HG03139 (cell line): ENCODE measurements at regions not wholly inside any gene's neighbourhood (a gene's known extent, or its start where the extent isn't known, plus 50 kb on each side); places are given as distances from the start of the nearest gene placed in this dataset.
A peak's percentile ranks its signal among the peaks of the same experiment; 100 is the strongest.

Source experiments
- ATAC-seq: cut with Tn5 transposase; IDR thresholded peaks from one replicate; pipeline ENCODE4 v1.9.1; 2021; ENCODE audit not compliant: unreplicated experiment

- ATAC-seq, result peak; percentile 51
These were observed 68.9 kb upstream of the ADO start for GRCh38 chr10:62735464-62736167.

- ATAC-seq, result no peak
These were observed 68.4 kb upstream of the ADO start for GRCh38 chr10:62736168-62736546.

GRCh38 chr10:62738916-62739315 lies 65.6 kb upstream of the ADO start:
- no peak for ATAC-seq

GRCh38 chr10:62740885-62741745 lies 63.4 kb upstream of the ADO start:
- no peak for ATAC-seq

GRCh38 chr10:62741996-62742395 lies 62.5 kb upstream of the ADO start:
- ATAC-seq, result no peak

- no peak for ATAC-seq
These were observed 61.9 kb upstream of the ADO start for GRCh38 chr10:62742536-62743061.

DNA sequence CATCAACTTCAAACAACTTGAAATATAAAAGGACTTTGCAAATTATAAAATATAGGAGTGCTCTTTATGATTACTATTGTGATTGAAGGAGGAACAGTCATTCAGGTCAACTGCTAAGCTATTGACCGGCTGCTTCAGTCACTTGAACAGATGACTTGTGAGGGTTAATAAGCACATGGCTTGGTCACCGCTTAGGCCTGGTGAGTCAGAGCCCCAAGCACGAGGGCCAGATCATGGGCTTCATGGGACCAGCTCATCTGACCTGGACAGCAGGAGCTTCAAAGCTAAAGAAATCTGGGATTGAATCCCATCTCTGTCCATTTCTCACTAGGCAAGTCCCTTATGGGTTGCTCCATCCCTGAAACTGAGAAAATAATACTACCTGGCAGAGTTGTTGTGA lies 60.4 kb upstream of the ADO start:
- ATAC-seq, result no peak

DNA sequence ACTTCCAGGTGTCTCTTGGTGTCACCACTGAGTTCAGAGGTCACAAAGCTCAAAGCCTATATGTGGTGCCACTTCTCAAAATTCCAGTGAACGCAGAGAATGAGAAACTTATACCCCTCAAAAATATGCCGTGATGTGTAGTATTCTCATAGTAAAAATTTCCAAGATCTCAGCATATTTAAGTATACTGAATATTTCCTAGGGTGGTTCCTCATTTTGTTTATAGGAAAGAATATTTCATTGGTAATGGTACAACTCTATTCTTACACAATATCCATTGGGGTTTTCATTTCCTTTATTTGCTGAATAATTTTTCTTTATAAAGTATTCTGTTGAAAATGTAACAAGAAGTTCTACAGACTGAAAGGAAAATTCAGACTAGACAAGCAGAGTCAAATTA lies 58.9 kb upstream of the ADO start:
- ATAC-seq, result no peak

DNA sequence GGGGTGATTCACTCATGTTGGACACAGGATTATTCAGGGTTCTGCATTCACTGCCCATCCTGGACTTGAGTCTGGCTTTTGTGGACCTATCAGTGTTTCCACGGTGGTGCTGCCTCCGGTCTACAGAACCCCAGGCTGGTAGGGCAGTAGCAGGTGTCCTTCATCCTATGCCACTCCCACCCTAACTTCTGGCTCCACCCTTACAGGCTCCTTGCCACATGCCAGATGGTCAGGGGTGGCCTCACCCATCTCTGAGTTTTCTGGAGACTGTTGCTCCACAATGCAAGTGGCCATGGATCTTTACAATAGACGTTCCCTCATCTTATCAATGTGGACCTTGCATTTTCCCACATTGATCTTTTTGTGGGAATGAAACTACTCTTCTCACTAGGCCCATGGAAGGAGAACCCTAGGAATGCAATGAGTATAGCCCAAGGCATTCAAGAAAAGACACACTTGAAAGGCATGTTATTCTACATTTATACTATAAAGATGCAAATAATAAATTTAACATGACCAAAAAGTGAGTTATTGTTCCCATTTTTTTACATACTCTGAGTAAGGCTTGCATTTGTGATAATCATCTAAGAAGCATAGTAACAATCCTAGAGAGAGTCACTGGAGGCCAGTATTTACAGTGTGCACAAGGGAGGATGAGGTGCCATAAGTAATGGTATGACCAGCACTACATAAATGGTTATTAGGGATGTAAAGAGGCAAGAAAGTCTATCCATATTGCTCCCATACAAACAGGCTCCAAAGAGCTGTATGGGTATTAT lies 57.4 kb upstream of the ADO start:
- no peak for ATAC-seq

DNA sequence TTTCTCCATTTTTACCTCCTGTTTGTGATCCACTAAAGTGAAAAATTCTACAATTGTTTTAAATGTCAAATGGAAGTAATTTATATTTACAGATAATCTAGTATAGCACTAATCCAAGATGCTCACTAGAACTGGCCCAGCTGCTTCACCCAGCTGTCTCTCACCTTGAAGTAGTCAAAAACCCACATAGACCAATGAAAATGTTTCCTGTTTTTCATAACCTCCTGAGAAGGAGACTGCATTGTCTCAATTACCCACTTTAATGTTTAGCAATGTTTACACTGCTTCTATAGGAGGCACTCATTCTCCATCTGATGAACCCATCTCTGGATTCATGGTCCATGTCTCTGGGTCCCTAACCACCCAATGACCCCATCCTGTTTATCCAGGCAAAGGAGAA lies 56.1 kb upstream of the ADO start:
- no peak for ATAC-seq

- ATAC-seq, result no peak
These were observed 55.3 kb upstream of the ADO start for GRCh38 chr10:62749093-62749683.
